Endothelial cell of umbilical vein (primary cell): ENCODE measurements at regions not wholly inside any gene's neighbourhood (a gene's known extent, or its start where the extent isn't known, plus 50 kb on each side); places are given as distances from the start of the nearest gene placed in this dataset.

Experiments used
- BruUV-seq: library from RNA; stranded (reverse); fragments of 400-500 nt; replicated peaks from 2 replicates; lab custom pipeline; 2021; lab: Mats Ljungman, UMichigan
- CTCF ChIA-PET: fragments of 300-600, 350-600 bp; sonication (Branson Sonifier 250); formaldehyde crosslinking; loops from one replicate; lab custom pipeline; 2021; ENCODE audit warnings: antibody characterized with exemption, inconsistent platforms; lab: Charles Lee
- POLR2A ChIA-PET: fragments of 300-600, 350-600 bp; sonication (Branson Sonifier 250); formaldehyde crosslinking; loops from one replicate; lab custom pipeline; 2021; ENCODE audit warnings: antibody characterized with exemption, inconsistent platforms; lab: Charles Lee
- DNase-seq: peaks from one replicate; pipeline ENCODE4 v3.0.0-alpha.2; 2011; ENCODE audit warnings: low read depth, low spot score
- FAIRE-seq: peaks from 2 replicates; lab custom pipeline; 2011; peaks lifted over from hg19 to GRCh38; lab: Jason Lieb, UNC
- H2AFZ ChIP-seq: 2 replicates; pipeline ENCODE4 v1.6.0; 2012; ENCODE audit warnings: low read depth, low read length, control low read depth, inconsistent platforms
- H3K27ac ChIP-seq: 2 replicates; pipeline ENCODE4 v1.5.1; 2011; ENCODE audit warnings: low read depth, mild to moderate bottlenecking, control low read depth, low read length, moderate library complexity; ENCODE audit not compliant: insufficient read depth
- H3K27me3 ChIP-seq, 2 experiments: 2 replicates each; pipeline versions ENCODE4 v1.6.0 to v1.6.1; 2011; ENCODE audit warnings: low read length in 2 of 2, mixed read lengths in 1 of 2; ENCODE audit not compliant: control insufficient read depth in 2 of 2, insufficient read depth in 2 of 2
- H3K36me3 ChIP-seq, 2 experiments: 2 replicates in 1 of 2; 3 replicates in 1 of 2; pipeline ENCODE4 v1.5.1; 2011; ENCODE audit warnings: low read length in 2 of 2, mild to moderate bottlenecking in 1 of 2, moderate library complexity in 1 of 2; ENCODE audit not compliant: control insufficient read depth in 2 of 2, insufficient read depth in 2 of 2; ENCODE audit errors: extremely low read depth in 1 of 2
- H3K4me1 ChIP-seq: 3 replicates; pipeline ENCODE4 v1.5.1; 2011; ENCODE audit warnings: mild to moderate bottlenecking, low read length; ENCODE audit not compliant: control insufficient read depth, insufficient read depth; ENCODE audit errors: extremely low read depth
- H3K4me2 ChIP-seq: 2 replicates; pipeline ENCODE4 v1.6.1; 2011; ENCODE audit warnings: low read length, control low read depth, mixed read lengths; ENCODE audit not compliant: insufficient read depth
- H3K4me3 ChIP-seq, 3 experiments: fragments of 200-600 bp in 1 of 3; sonication (generic), shearing (Covaris generic) in 1 of 3; replicated peaks in 1 of 3; 2 replicates each; pipeline ENCODE4 v1.5.1; 2011 to 2016; ENCODE audit warnings: control low read depth in 3 of 3, low read length in 3 of 3, mild to moderate bottlenecking in 2 of 3, inconsistent platforms in 1 of 3, low read depth in 1 of 3, moderate library complexity in 1 of 3; ENCODE audit not compliant: insufficient read depth in 1 of 3
- H3K79me2 ChIP-seq: 2 replicates; pipeline ENCODE4 v1.6.0; 2012; ENCODE audit warnings: low read length, inconsistent platforms; ENCODE audit not compliant: control insufficient read depth, insufficient read depth
- H3K9ac ChIP-seq: replicated peaks from 2 replicates; pipeline ENCODE3; 2011; ENCODE audit warnings: low read length, control low read depth; ENCODE audit not compliant: insufficient read depth; ENCODE audit errors: extremely low read depth
- H3K9me1 ChIP-seq: replicated peaks from 3 replicates; pipeline ENCODE4 v1.6.0; 2011; ENCODE audit warnings: mild to moderate bottlenecking, low read length; ENCODE audit not compliant: control insufficient read depth, insufficient read depth; ENCODE audit errors: extremely low read depth
- H3K9me3 ChIP-seq: replicated peaks from 2 replicates; pipeline ENCODE4 v1.5.1; 2012; ENCODE audit warnings: low read length, inconsistent platforms; ENCODE audit not compliant: control insufficient read depth, insufficient read depth
- H4K20me1 ChIP-seq: replicated peaks from 2 replicates; pipeline ENCODE3; 2011; ENCODE audit warnings: mild to moderate bottlenecking, low read length; ENCODE audit not compliant: control insufficient read depth, insufficient read depth; ENCODE audit errors: extremely low read depth
- CTCF ChIP-seq, 2 donors: IDR thresholded peaks; 1 replicate in 1 of 2; 2 replicates in 1 of 2; pipeline ENCODE4 v1.5.1; 2011; ENCODE audit warnings: low read length in 2 of 2, mild to moderate bottlenecking in 2 of 2, moderate library complexity in 2 of 2, control low read depth in 1 of 2, inconsistent platforms in 1 of 2, low read depth in 1 of 2; ENCODE audit not compliant: insufficient read depth in 1 of 2; ENCODE audit errors: extremely low read depth in 1 of 2
- EZH2 ChIP-seq: IDR thresholded peaks from 2 replicates; pipeline ENCODE4 v1.6.1; 2012; ENCODE audit warnings: borderline replicate concordance, low read depth, mild to moderate bottlenecking, moderate library complexity, low read length, inconsistent platforms; ENCODE audit not compliant: severe bottlenecking
- FOS ChIP-seq: IDR thresholded peaks from 2 replicates; pipeline ENCODE4 v1.6.1; 2011; ENCODE audit warnings: mild to moderate bottlenecking, low read length, moderate library complexity, borderline replicate concordance; ENCODE audit not compliant: insufficient read depth
- GATA2 ChIP-seq: IDR thresholded peaks from 2 replicates; pipeline ENCODE4 v1.7.0; 2011; ENCODE audit warnings: low read depth, mild to moderate bottlenecking, moderate library complexity, mixed read lengths, low read length; ENCODE audit not compliant: insufficient read length, insufficient read depth
- JUN ChIP-seq: IDR thresholded peaks from 2 replicates; pipeline ENCODE4 v1.6.1; 2011; ENCODE audit warnings: borderline replicate concordance, low read depth; ENCODE audit not compliant: insufficient read length, insufficient read depth
- MAX ChIP-seq: IDR thresholded peaks from 2 replicates; pipeline ENCODE4 v1.6.1; 2011; ENCODE audit not compliant: insufficient read depth, insufficient read length
- MYC ChIP-seq: IDR thresholded peaks from one replicate; pipeline ENCODE4 v1.6.1; 2011; ENCODE audit warnings: mild to moderate bottlenecking, low read depth, low read length
- POLR2A ChIP-seq: IDR thresholded peaks from 2 replicates; pipeline ENCODE4 v1.6.1; 2012; ENCODE audit warnings: low read depth, mild to moderate bottlenecking, control low read depth, low read length
- POLR2AphosphoS5 ChIP-seq: IDR thresholded peaks from 2 replicates; pipeline ENCODE4 v1.6.1; 2012; ENCODE audit warnings: low read depth, mild to moderate bottlenecking, control low read depth, low read length, moderate library complexity; ENCODE audit not compliant: insufficient read depth
- dilution Hi-C: fragments of 300-500 bp; cut with MboI; formaldehyde crosslinking; loops from one replicate; pipeline ENCODE4 v1.15.0; 2019; ENCODE audit warnings: low sequenced_read_pairs; ENCODE audit not compliant: extremely low pct_ligation_motif_present
- intact Hi-C: fragments of 100-400 bp; cut with micrococcal nuclease; formaldehyde crosslinking; loops from one replicate; pipeline ENCODE4 v1.10.0; 2022

GRCh38 chr3:468172-468571, 271.6 kb downstream of the CHL1 start:
- no peak for DNase-seq
- Histone ChIP-seq H3K9me3 (peaks cover 2% of the 10 kb centered on the region), H3K27me3 (no peaks in the 10 kb centered on the region), H3K4me3 (no peak overlapping the region), H3K4me1 (no peaks in the 10 kb centered on the region), H2AFZ (no peak overlapping the region), H3K27ac (no peak overlapping the region), H3K79me2 (no peaks in the 10 kb centered on the region), H3K9ac (no peak overlapping the region), H3K4me2 (no peak overlapping the region), H3K36me3 (no peaks in the 10 kb centered on the region), H4K20me1 (no peaks in the 10 kb centered on the region), H3K9me1 (no peaks in the 10 kb centered on the region)
- POLR2A ChIA-PET = no interaction called here
- intact Hi-C loops = no loop called here
- no TSS peak for BruUV-seq
- TF ChIP-seq POLR2AphosphoS5 = no peak
- TF ChIP-seq MYC = no peak
- no peak for TF ChIP-seq GATA2
- no peak for TF ChIP-seq CTCF (IDR thresholded peaks at IDR 0.05; ENCODE audit: extremely low read depth in 1 of 2, insufficient read depth in 1 of 2, low read depth in 1 of 2, low read length in 2 of 2)
- no peak for TF ChIP-seq JUN
- no peak for TF ChIP-seq EZH2
- no peak for TF ChIP-seq POLR2A
- no peak for TF ChIP-seq FOS
- no peak for TF ChIP-seq MAX
- dilution Hi-C loops = no loop called here
- no peak for FAIRE-seq
- CTCF ChIA-PET = no interaction called here
